ENCODE measurements at regions not wholly inside any gene's neighbourhood (a gene's known extent, or its start where the extent isn't known, plus 50 kb on each side); places are given as distances from the start of the nearest gene placed in this dataset.

DNA sequence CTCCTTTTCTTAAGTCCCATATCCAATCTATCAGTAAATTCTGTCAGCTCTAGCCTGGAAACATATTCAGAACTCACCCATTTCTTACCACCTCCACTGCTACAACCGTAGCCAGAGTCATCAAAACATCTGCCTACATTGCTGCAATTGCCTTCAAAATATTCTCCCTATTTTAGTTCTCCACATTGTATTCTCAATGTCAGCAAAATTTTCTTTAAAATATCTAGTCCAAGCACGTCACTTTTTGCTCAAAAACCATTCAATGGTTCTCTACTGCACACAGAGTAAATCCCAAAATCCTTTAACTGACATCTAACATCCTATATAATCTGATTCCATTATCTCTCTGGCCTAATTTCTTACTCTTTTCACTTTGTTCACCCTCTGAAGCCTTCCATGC lies 68.5 kb upstream of the ERBB4 start:
- DNase-seq (ENCODE audit: insufficient read length, low spot score): no peak
- no peak for TF ChIP-seq CTCF (IDR thresholded peaks at IDR 0.05; ENCODE audit: insufficient read depth, missing control alignments)
- no peak for FAIRE-seq

GRCh38 chr2:212606232-212606631 lies 67.6 kb upstream of the ERBB4 start:
- TF ChIP-seq CTCF (IDR thresholded peaks at IDR 0.05; ENCODE audit: insufficient read depth, missing control alignments): no peak

GRCh38 chr2:212596688-212597087 lies 58.1 kb upstream of the ERBB4 start:
- no peak for TF ChIP-seq CTCF (IDR thresholded peaks at IDR 0.05; ENCODE audit: insufficient read depth, missing control alignments)
- no peak for FAIRE-seq
- no peak for DNase-seq (ENCODE audit: insufficient read length, low spot score)

More at GRCh38 chr2:212606232-212606631, 67.6 kb upstream of the ERBB4 start:
- DNase-seq (ENCODE audit: insufficient read length, low spot score) (no peak), FAIRE-seq (no peak)

DNA sequence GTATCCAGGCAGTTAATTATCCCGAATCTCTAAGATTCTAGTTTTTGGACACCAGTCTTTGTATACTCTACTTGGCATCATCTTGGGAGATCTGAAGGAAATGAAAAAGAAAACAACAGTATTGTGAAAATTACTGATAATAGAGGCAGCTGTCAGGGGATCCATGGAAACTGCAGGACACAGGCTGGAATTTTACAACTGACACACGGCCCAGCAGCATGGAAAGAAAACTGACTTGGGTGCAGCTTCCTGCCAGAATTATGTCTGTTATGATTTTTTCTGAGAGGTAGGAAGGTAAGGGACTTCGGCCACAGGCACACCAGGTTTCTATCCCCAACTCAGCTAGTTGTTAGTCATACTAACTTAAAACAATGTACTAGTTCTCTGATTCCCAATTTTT lies 57.7 kb upstream of the ERBB4 start:
- no peak for TF ChIP-seq CTCF (IDR thresholded peaks at IDR 0.05; ENCODE audit: insufficient read depth, missing control alignments)
- DNase-seq (ENCODE audit: insufficient read length, low spot score) (no peak), FAIRE-seq (no peak)

- peak; percentile 49 for TF ChIP-seq CTCF (IDR thresholded peaks at IDR 0.05; ENCODE audit: insufficient read depth, missing control alignments)
- DNase-seq (ENCODE audit: insufficient read length, low spot score) (no peak), FAIRE-seq (peak; percentile 51)
These were observed 56.5 kb upstream of the ERBB4 start for GRCh38 chr2:212595036-212595654.

DNA sequence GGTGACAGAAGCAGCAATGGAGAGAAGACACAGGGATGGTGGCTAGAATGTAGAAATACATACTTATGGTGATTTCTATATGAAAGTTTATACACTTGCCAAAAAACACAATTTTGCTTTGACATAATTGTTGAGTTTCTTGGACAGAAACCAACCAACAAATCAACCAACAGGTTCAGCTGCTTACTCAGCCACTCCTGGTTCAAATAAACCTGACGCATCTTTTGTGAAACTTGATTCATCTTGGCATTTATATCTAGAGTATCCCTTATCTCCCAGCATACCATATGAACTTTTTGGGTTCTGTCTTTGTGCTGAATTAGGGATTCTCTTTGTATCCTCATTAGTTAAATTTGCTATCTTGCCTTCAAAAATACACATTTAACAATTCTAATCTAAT lies 54.1 kb upstream of the ERBB4 start:
- DNase-seq (ENCODE audit: insufficient read length, low spot score) (no peak), FAIRE-seq (no peak)
- TF ChIP-seq CTCF (IDR thresholded peaks at IDR 0.05; ENCODE audit: insufficient read depth, missing control alignments): no peak

All from D721Med (cell line).